A673 (cell line): ENCODE measurements at regions not wholly inside any gene's neighbourhood (a gene's known extent, or its start where the extent isn't known, plus 50 kb on each side); places are given as distances from the start of the nearest gene placed in this dataset.

Experiments
- CTCF ChIP-seq: fragments of 300-800, 200-600 bp; sonication (generic); conservative IDR thresholded peaks from 2 replicates; pipeline ENCODE4 v1.5.1; 2017; ENCODE audit warnings: low read depth, mild to moderate bottlenecking, antibody characterized with exemption, low read length, moderate library complexity, mixed read lengths
- EZH2 ChIP-seq: fragments of 200-600 bp; sonication (generic); IDR thresholded peaks from 2 replicates; pipeline ENCODE4 v1.6.1; 2017; ENCODE audit warnings: borderline replicate concordance, low read depth, mild to moderate bottlenecking, mixed read lengths, antibody characterized with exemption, low read length; ENCODE audit not compliant: poor library complexity, severe bottlenecking

DNA sequence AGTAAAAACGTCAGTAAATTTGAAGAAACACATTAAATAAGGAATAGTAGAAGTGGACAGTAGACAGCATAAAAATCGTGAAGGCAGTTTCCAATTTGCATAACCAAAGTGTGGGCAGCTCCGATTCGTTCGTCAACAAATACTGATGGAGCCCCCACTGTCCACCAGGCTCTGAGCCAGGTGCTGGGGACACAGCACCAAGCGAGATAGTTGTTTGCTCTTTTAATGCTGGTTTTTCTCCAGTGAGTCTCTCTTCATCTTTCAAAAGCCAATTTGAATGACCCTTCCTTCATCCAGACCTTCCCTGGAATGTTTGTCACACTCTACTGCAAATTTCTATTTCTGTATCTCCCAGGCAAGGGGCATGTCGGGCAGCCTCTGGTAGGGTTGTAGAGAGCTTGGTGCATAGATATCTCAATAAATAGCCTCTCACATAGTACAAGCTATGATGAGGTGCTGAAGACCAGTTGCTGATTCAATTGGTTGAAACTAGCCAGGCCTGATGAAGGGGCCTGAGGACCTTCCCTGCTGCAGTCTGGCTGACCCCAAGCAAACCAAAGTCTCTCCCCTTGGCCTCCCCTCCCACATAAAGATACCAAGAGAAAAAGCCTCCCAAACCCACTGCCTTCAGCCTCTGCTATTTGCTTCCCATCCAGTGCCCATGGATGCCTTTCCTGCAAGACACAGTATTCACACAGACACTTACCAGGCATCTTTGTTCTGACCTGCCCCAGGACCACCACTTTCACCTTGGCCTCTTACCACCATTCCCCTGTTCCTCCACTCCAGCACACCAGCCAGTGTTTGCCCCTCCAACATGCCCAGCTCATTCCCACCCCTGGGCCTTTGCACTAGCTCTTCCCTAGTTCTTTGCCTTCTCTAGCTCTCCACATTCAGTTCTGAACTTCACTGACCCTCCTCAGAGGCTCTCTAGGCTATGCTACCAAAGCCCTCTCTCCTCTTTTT lies 125.2 kb downstream of the CEBPB start:
- TF ChIP-seq CTCF (no peak), EZH2 (no peak)
